BE2C (cell line): ENCODE measurements at regions not wholly inside any gene's neighbourhood (a gene's known extent, or its start where the extent isn't known, plus 50 kb on each side); places are given as distances from the start of the nearest gene placed in this dataset.
"Not testable (repeated sequence)": the region's sequence is repeated elsewhere in the genome, so short reads cannot be mapped to it uniquely, and the experiment has no call there.

ENCODE experiments used
- DNase-seq: peaks from one replicate; pipeline ENCODE4 v3.0.0-alpha.2; 2020
- H3K27me3 ChIP-seq: fragments of 250-450 bp; sonication (Bioruptor Pico); 2 replicates; pipeline ENCODE4 v1.5.1; 2020; ENCODE audit warnings: mild to moderate bottlenecking
- H3K36me3 ChIP-seq: fragments of 250-450 bp; sonication (Bioruptor Pico); 2 replicates; pipeline ENCODE4 v1.5.1; 2020; ENCODE audit warnings: mild to moderate bottlenecking
- H3K4me1 ChIP-seq: fragments of 250-450 bp; sonication (Bioruptor Pico); 2 replicates; pipeline ENCODE4 v1.5.1; 2020
- H3K4me3 ChIP-seq: 2 replicates; pipeline ENCODE4 v1.5.1; 2011; ENCODE audit warnings: low read depth, low read length
- H3K9me3 ChIP-seq: fragments of 250-450 bp; sonication (Bioruptor Pico); 2 replicates; pipeline ENCODE4 v1.5.1; 2020
- CTCF ChIP-seq: IDR thresholded peaks from 2 replicates; pipeline ENCODE4 v1.5.1; 2012; ENCODE audit warnings: mild to moderate bottlenecking, low read depth, low read length

- H3K27me3 ChIP-seq = no peaks in the 10 kb centered on the region
- no peak overlapping the region for H3K4me3 ChIP-seq
- TF ChIP-seq CTCF = no peak
- H3K4me1 ChIP-seq = no peaks in the 10 kb centered on the region
- no peaks in the 10 kb centered on the region for H3K36me3 ChIP-seq
- no peak for DNase-seq
- no peaks in the 10 kb centered on the region for H3K9me3 ChIP-seq
These were observed 1087.6 kb upstream of the CITED2 start for GRCh38 chr6:140462076-140462452.

GRCh38 chr6:140460267-140460666 lies 1085.8 kb upstream of the CITED2 start:
- TF ChIP-seq CTCF = no peak
- no peak for DNase-seq
- Histone ChIP-seq H3K36me3 (no peaks in the 10 kb centered on the region), H3K4me3 (no peak overlapping the region), H3K27me3 (no peaks in the 10 kb centered on the region), H3K4me1 (no peaks in the 10 kb centered on the region), H3K9me3 (no peaks in the 10 kb centered on the region)

GRCh38 chr6:140459209-140459608 lies 1084.8 kb upstream of the CITED2 start:
- H3K9me3 ChIP-seq = no peaks in the 10 kb centered on the region
- H3K36me3 ChIP-seq = no peaks in the 10 kb centered on the region
- no peaks in the 10 kb centered on the region for H3K27me3 ChIP-seq
- no peaks in the 10 kb centered on the region for H3K4me1 ChIP-seq
- DNase-seq = no peak
- no peak for TF ChIP-seq CTCF
- H3K4me3 ChIP-seq = no peak overlapping the region

- Histone ChIP-seq H3K4me1 (no peaks in the 10 kb centered on the region), H3K4me3 (no peak overlapping the region), H3K27me3 (no peaks in the 10 kb centered on the region), H3K36me3 (no peaks in the 10 kb centered on the region), H3K9me3 (no peaks in the 10 kb centered on the region)
- no peak for TF ChIP-seq CTCF
- no peak for DNase-seq
These were observed 1071.8 kb upstream of the CITED2 start for GRCh38 chr6:140446241-140446640.

DNA sequence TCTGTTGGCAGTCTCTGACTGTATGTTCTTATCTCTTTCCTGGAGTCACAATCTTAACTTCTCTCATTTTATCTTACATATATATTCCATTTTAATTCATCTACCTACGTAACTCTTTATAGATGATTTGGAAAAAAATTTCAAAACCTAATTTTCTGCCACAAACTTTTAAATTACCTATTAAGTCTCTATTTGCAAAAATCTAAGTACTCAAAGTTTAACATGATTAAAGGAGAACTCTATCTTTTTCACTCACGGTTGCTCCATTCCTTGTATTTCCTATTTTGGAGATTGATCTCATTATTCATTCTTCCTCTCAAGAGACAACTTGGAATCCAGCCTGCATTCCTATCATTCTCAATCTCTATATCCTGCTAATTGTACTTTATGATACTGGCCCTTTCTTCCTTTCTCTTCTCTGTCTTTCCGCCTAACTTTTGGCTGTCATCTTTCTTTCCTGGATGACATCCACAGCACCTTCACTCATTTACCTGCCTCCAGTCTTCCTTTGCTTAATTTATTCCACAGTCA lies 1071.1 kb upstream of the CITED2 start:
- no peak for TF ChIP-seq CTCF
- no peak for DNase-seq
- no peak overlapping the region for H3K4me3 ChIP-seq
- no peaks in the 10 kb centered on the region for H3K9me3 ChIP-seq
- no peaks in the 10 kb centered on the region for H3K36me3 ChIP-seq
- H3K27me3 ChIP-seq = no peaks in the 10 kb centered on the region
- no peaks in the 10 kb centered on the region for H3K4me1 ChIP-seq

GRCh38 chr6:140443112-140443511 lies 1068.7 kb upstream of the CITED2 start:
- not testable (repeated sequence) for H3K36me3 ChIP-seq, H3K4me1 ChIP-seq, DNase-seq, H3K9me3 ChIP-seq, H3K27me3 ChIP-seq, H3K4me3 ChIP-seq

DNA sequence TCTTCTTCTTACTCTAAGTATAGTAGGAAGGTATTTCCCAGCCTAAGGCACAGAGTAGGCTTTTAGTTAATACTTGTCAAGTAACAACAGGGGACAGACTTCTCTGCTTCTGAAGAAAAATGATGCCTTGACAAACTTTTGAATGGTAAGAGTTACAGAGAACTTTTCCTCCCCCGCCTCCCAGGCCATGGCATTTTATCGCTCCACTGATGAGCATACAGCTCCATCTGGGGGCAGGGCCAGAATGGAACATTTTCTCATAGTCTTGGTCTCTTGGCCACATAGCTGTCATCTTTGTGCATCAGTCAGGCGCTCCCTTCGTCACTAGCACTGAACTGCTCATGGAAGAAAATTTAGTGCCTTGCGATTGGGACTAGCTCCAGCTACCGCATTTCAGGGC lies 1066.8 kb upstream of the CITED2 start:
- H3K27me3 ChIP-seq = no peaks in the 10 kb centered on the region

More for the DNA sequence above, 1066.8 kb upstream of the CITED2 start:
- TF ChIP-seq CTCF = peak; percentile 53
- no peak overlapping the region for H3K4me3 ChIP-seq
- H3K9me3 ChIP-seq = no peaks in the 10 kb centered on the region
- no peaks in the 10 kb centered on the region for H3K36me3 ChIP-seq
- no peaks in the 10 kb centered on the region for H3K4me1 ChIP-seq
- DNase-seq = peak; percentile 50
